Kidney epithelial cell (primary cell): ENCODE measurements at regions not wholly inside any gene's neighbourhood (a gene's known extent, or its start where the extent isn't known, plus 50 kb on each side); places are given as distances from the start of the nearest gene placed in this dataset.

Experiments used
- DNase-seq: peaks from one replicate; pipeline ENCODE4 v3.0.0-alpha.2; 2010; ENCODE audit warnings: low read depth
- H3K27me3 ChIP-seq: 2 replicates; pipeline ENCODE4 v1.6.0; 2011; ENCODE audit warnings: low read length; ENCODE audit not compliant: control insufficient read depth, insufficient read depth
- H3K36me3 ChIP-seq: 2 replicates; pipeline ENCODE4 v1.5.1; 2011; ENCODE audit warnings: low read length; ENCODE audit not compliant: control insufficient read depth, insufficient read depth
- H3K4me3 ChIP-seq: 2 replicates; pipeline ENCODE4 v1.5.1; 2011; ENCODE audit warnings: low read depth, mild to moderate bottlenecking, control low read depth, low read length
- CTCF ChIP-seq: IDR thresholded peaks from 2 replicates; pipeline ENCODE4 v1.5.1; 2011; ENCODE audit warnings: mild to moderate bottlenecking, moderate library complexity, low read length, control low read depth, inconsistent platforms; ENCODE audit not compliant: insufficient read depth, poor library complexity, severe bottlenecking

DNA sequence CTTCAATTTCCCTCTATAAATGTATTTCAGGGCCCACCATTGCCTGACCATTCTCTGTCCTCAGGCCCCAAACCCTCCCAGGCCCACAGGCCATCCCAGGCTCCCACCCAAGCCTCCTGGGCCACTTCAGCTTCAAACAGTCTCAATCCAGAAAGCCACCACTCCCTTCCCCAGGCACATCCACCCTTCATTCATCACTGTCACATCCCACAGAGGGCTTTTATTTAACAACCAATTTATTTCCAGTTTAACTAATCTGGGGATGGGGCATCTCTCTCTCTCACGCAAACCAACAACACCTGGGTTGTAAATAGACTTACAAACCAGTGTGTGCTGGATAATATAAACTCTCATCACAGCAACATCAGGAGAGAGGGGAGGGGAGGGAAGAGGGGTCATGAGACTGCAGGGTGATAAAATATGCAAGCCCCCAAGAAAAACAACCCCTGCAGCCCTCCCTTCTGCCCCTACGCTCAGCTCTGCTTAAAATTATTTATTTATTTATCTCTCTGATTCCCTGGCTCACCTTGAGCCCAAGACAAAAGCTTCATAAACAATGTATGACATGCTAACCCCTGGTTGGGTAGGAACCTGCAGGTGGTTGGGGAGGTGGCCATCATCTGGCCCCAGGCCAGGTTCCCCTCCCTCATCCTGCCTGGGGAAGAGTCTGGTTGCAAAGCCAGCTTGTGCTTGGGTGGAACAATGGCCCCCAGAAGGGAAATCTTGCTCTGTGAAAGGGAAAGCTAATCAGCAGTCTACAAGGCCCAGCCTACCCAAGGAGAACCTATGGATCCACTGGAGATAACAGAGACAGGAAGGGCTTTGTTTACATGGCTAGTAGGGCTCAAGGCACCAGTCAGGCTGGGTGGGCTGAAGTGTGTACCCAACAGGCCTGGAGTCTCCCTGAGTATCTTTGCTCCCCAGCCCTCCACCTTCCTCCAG lies 359.2 kb downstream of the BUD13 start:
- peaks cover 2% of the 10 kb centered on the region for H3K27me3 ChIP-seq
- no peak for TF ChIP-seq CTCF
- no peak overlapping the region for H3K4me3 ChIP-seq
- DNase-seq, result no peak
- H3K36me3 ChIP-seq, result no peaks in the 10 kb centered on the region

DNA sequence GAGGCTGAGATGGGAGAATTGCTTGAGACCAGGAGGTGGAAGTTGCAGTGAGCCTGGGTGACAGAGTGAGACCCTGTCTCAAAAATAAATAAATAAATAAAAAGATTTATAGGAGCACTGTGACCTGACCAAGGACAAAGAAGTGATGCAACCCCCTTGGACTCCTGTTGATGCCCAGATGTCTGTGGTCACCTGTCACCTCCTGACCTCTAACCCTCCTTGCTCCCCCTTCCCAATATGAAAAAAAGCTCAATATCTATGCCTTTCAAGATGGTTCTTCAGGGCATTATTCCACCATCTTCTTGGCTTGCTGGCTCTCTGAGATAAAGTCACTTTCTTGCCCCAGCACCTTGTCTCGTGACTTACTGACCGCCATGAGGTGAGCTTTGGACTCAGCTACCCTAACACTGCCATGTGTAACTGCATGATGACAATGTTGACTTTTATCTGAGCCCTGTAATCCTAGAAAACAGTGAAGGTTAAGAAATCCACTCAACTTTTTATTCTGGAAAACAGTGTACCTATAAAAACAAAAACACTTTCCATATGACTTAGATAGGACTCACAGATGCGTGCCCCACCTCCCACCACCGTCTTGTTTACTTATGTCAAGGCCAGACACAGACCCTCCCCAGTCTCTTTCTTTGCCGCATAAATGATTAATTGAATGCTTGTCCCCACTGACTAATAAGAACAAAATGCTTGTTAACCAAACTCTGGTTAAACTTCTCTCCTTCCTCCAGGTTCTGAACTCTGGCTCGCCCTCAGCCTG lies 360.5 kb downstream of the BUD13 start:
- peak; percentile 50 for DNase-seq
- Histone ChIP-seq H3K27me3 (peaks cover 2% of the 10 kb centered on the region), H3K36me3 (no peaks in the 10 kb centered on the region), H3K4me3 (no peak overlapping the region)
- no peak for TF ChIP-seq CTCF

DNA sequence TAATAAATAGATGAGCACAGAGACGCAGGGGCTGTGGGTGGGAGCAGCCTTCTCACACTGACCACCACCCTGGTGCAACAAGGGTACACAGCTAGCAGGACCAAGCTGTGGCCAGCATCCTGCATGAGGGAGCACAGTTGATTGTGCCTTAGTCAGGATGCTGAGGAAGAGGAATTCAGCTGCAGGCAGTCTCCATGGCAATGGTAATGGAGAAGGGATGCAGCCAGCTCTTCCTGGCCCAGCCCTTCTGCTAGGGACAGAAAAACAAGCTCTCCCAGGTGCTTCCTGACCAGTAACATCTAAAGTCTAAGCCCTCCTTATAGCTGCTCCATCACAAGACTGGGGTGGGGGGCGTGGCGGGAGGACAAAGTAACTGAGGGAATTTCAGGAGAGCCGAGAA lies 363.5 kb downstream of the BUD13 start:
- no peak overlapping the region for H3K4me3 ChIP-seq
- TF ChIP-seq CTCF, result no peak
- no peaks in the 10 kb centered on the region for H3K36me3 ChIP-seq
- DNase-seq, result no peak
- H3K27me3 ChIP-seq, result peaks cover 2% of the 10 kb centered on the region

GRCh38 chr11:116406042-116406441 lies 366.7 kb downstream of the BUD13 start:
- H3K27me3 ChIP-seq, result peaks cover under 1% of the 10 kb centered on the region
- TF ChIP-seq CTCF, result no peak
- H3K36me3 ChIP-seq, result no peaks in the 10 kb centered on the region
- H3K4me3 ChIP-seq, result no peak overlapping the region
- no peak for DNase-seq

DNA sequence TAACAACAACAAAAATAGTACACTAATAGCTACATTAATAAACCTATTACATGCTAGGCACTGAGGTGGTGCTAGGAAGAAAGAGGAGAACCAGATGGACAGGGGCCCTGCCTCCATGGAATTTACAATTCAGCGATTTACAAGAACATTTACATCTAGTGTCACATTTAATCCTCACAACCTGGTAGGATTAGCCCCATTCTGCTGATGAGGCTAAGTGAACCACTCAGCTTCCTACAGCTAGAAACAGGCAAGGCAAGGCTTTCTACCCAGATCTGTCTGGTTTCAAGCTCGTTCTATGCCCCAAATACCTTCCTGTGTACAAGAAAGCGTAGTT lies 368.4 kb downstream of the BUD13 start:
- no peak overlapping the region for H3K4me3 ChIP-seq
- TF ChIP-seq CTCF, result no peak
- no peak for DNase-seq
- H3K27me3 ChIP-seq, result no peaks in the 10 kb centered on the region
- no peaks in the 10 kb centered on the region for H3K36me3 ChIP-seq
